ENCODE measurements at regions not wholly inside any gene's neighbourhood (a gene's known extent, or its start where the extent isn't known, plus 50 kb on each side); places are given as distances from the start of the nearest gene placed in this dataset.

DNA sequence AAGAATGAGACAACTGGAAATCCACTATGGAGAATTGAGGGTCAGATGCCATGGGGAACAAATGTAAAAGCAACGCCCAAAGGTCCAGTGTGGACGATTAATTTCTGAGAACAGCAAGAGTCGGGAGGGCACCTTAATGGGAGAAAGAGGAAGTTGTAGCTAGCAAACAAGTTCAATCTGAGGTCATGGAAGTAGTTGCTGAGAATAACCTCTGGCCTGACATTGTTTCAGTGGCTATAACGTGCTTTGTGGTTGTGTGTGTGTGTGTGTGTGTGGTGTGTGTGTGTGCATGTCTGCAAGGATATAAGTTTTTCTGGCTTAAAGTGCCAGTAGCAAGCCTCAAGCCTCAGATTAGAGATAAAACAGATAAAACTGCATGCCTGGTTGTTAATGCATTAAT lies 1630.1 kb upstream of the TENM4 start:
- Mint-ChIP-seq H3K36me3 (ENCODE audit: insufficient read depth in 1 of 3, low read depth in 3 of 3) (no peaks in the 10 kb centered on the region), H3K27ac (no peak overlapping the region), H3K27me3 (ENCODE audit: low read depth) (no peaks in the 10 kb centered on the region), H3K4me3 (no peak overlapping the region), H3K9me3 (no peaks in the 10 kb centered on the region), H3K4me1 (peaks cover 7 to 8% of the 10 kb centered on the region in 2 experiments; a peak in 3 of 4 replicates)
- Histone ChIP-seq H3K14ac (ENCODE audit: insufficient read depth, low read length) (no peak overlapping the region), H3K23ac (ENCODE audit: insufficient read length, low read depth, low read length) (no peak overlapping the region), H3K4ac (ENCODE audit: low read depth, low read length) (no peak overlapping the region), H2BK20ac (ENCODE audit: low read depth, low read length, poor library complexity, severe bottlenecking) (no peak overlapping the region), H2BK15ac (ENCODE audit: low read depth, low read length) (no peak overlapping the region), H4K20me1 (ENCODE audit: control insufficient read depth, insufficient read depth, insufficient read length) (no peaks in the 10 kb centered on the region), H3K9me3 (ENCODE audit: control insufficient read depth, low read depth, low read length) (no peaks in the 10 kb centered on the region), H3K4me2 (ENCODE audit: insufficient read depth, insufficient read length, low read length) (no peak overlapping the region), H2BK12ac (ENCODE audit: insufficient read length, low read depth, low read length) (no peak overlapping the region), H3K9ac (ENCODE audit: extremely low read depth, insufficient read length, low read length) (no peak overlapping the region), H3K56ac (ENCODE audit: insufficient read length, low read depth, low read length) (no peak overlapping the region), H2BK5ac (ENCODE audit: insufficient read length, low read length) (no peak overlapping the region), H2BK120ac (ENCODE audit: low read depth, low read length, poor library complexity, severe bottlenecking) (no peak overlapping the region), H3K79me1 (ENCODE audit: insufficient read depth, low read depth, low read length, poor library complexity, severe bottlenecking) (no peaks in the 10 kb centered on the region), H4K91ac (ENCODE audit: insufficient read length, low read depth, low read length) (no peak overlapping the region), H3K27ac (ENCODE audit: insufficient read length, low read depth, low read length) (no peak overlapping the region), H3K27me3 (ENCODE audit: insufficient read depth, low read length) (no peaks in the 10 kb centered on the region), H3K79me2 (ENCODE audit: insufficient read depth, low read length) (no peaks in the 10 kb centered on the region), H4K5ac (ENCODE audit: insufficient read length, low read depth, low read length) (no peak overlapping the region), H3K4me1 (ENCODE audit: insufficient read depth, low read length) (no peaks in the 10 kb centered on the region), H4K8ac (replicated peaks; ENCODE audit: insufficient read length, low read depth, low read length) (no peak overlapping the region), H2AFZ (ENCODE audit: low read length) (no peak overlapping the region), H2AK5ac (ENCODE audit: insufficient read length, low read length) (no peak overlapping the region), H3K18ac (ENCODE audit: insufficient read length, low read depth, low read length) (no peak overlapping the region), H3K23me2 (ENCODE audit: insufficient read length, low read depth, low read length, poor library complexity, severe bottlenecking) (no peaks in the 10 kb centered on the region), H3T11ph (ENCODE audit: low read length) (no peak overlapping the region)
- DNase-seq: no peak
- no peak for TF ChIP-seq CTCF (conservative IDR thresholded peaks at IDR 0.05)
- no CpG with 5 or more reads among the region's 4 CpGs for WGBS (ENCODE audit: extremely low coverage, insufficient read length, low lambda C conversion rate)

Measured in H9 (cell line).